Tibial nerve (tissue), 4 donors: ENCODE measurements at regions not wholly inside any gene's neighbourhood (a gene's known extent, or its start where the extent isn't known, plus 50 kb on each side); places are given as distances from the start of the nearest gene placed in this dataset.

Experiments used
- DNase-seq, 2 donors: peaks; one replicate each; pipeline ENCODE4 v3.0.0-alpha.2; 2019; ENCODE audit warnings: low spot score in 2 of 2
- H3K27ac ChIP-seq, 4 donors: fragments of 200-600 bp; sonication (generic) in 3 of 4; one replicate each; pipeline ENCODE4 v1.5.1; 2017 to 2019; ENCODE audit warnings: mild to moderate bottlenecking in 1 of 4
- H3K27me3 ChIP-seq, 2 donors: fragments of 200-600 bp; sonication (generic) in 1 of 2; one replicate each; pipeline versions ENCODE4 v1.5.1 to v1.6.0; 2017 to 2019
- H3K36me3 ChIP-seq, 3 donors: fragments of 200-600 bp; sonication (generic); one replicate each; pipeline ENCODE4 v1.5.1; 2018 to 2019
- H3K4me1 ChIP-seq, 4 donors: fragments of 200-600 bp; sonication (generic) in 3 of 4; one replicate each; pipeline ENCODE4 v1.5.1; 2017 to 2019
- H3K4me3 ChIP-seq, 4 donors: fragments of 200-600 bp; sonication (generic) in 3 of 4; one replicate each; pipeline ENCODE4 v1.5.1; 2017 to 2019; ENCODE audit warnings: mild to moderate bottlenecking in 1 of 4, moderate library complexity in 1 of 4
- H3K9me3 ChIP-seq, 4 donors: fragments of 200-600 bp; sonication (generic) in 3 of 4; one replicate each; pipeline ENCODE4 v1.5.1; 2017 to 2019
- CTCF ChIP-seq, 5 experiments: fragments of 200-600 bp in 3 of 5; fragments of 450-650 bp in 2 of 5; sonication (generic) in 3 of 5; IDR thresholded peaks; one replicate each; pipeline ENCODE4 v1.5.1; 2016 to 2019; ENCODE audit warnings: antibody characterized with exemption in 5 of 5, mild to moderate bottlenecking in 3 of 5, moderate library complexity in 2 of 5
- EP300 ChIP-seq, 2 donors: sonication (generic); formaldehyde crosslinking; IDR thresholded peaks; one replicate each; pipeline ENCODE4 v1.6.1; 2017; ENCODE audit warnings: antibody characterized with exemption in 2 of 2, mild to moderate bottlenecking in 1 of 2
- POLR2A ChIP-seq, 2 donors: fragments of 450-650 bp; IDR thresholded peaks; one replicate each; pipeline ENCODE4 v1.6.1; 2017; ENCODE audit warnings: antibody characterized with exemption in 2 of 2, mild to moderate bottlenecking in 2 of 2, moderate library complexity in 2 of 2
- WGBS, 2 donors: methylation state at CpG; one replicate each; pipeline ENCODE4 v1.1.5; 2018; 5-methylcytosine and 5-hydroxymethylcytosine counted together

- Histone ChIP-seq H3K27ac (no peak overlapping the region), H3K9me3 (no peaks in the 10 kb centered on the region), H3K27me3 (no peaks in the 10 kb centered on the region), H3K36me3 (no peaks in the 10 kb centered on the region), H3K4me1 (no peaks in the 10 kb centered on the region), H3K4me3 (no peak overlapping the region)
- TF ChIP-seq POLR2A (IDR thresholded peaks at IDR 0.05) (no peak), EP300 (IDR thresholded peaks at IDR 0.05) (no peak), CTCF (IDR thresholded peaks at IDR 0.05) (no peak)
- no peak for DNase-seq
- WGBS, 2 donors: 52 to 62% methylated on average over 7 of the region's 7 CpGs
These were observed 1012.4 kb downstream of the AMY1C start for GRCh38 chr1:104761961-104762570.

GRCh38 chr1:104765085-104765484, 1015.4 kb downstream of the AMY1C start:
- Histone ChIP-seq H3K27me3 (no peaks in the 10 kb centered on the region), H3K4me3 (no peak overlapping the region), H3K4me1 (no peaks in the 10 kb centered on the region), H3K36me3 (no peaks in the 10 kb centered on the region), H3K27ac (no peak overlapping the region), H3K9me3 (no peaks in the 10 kb centered on the region)
- 28 to 41% methylated on average over 1 of the region's 1 CpG for WGBS, 2 donors
- no peak for TF ChIP-seq EP300 (IDR thresholded peaks at IDR 0.05)
- DNase-seq: no peak

GRCh38 chr1:104768466-104768865, 1018.8 kb downstream of the AMY1C start:
- 74 to 78% methylated on average over 3 of the region's 3 CpGs for WGBS, 2 donors
- DNase-seq: no peak
- no peak for TF ChIP-seq POLR2A (IDR thresholded peaks at IDR 0.05)
- TF ChIP-seq EP300 (IDR thresholded peaks at IDR 0.05): no peak
- no peak for TF ChIP-seq CTCF (IDR thresholded peaks at IDR 0.05)

GRCh38 chr1:104780470-104781078, 1030.9 kb downstream of the AMY1C start:
- H3K36me3 ChIP-seq: no peaks in the 10 kb centered on the region
- H3K4me3 ChIP-seq: no peak overlapping the region
- H3K27me3 ChIP-seq: no peaks in the 10 kb centered on the region
- no peak overlapping the region for H3K27ac ChIP-seq
- DNase-seq: no peak
- no peaks in the 10 kb centered on the region for H3K4me1 ChIP-seq
- WGBS, 2 donors: 5 to 7% methylated on average over 6 of the region's 6 CpGs
- no peaks in the 10 kb centered on the region for H3K9me3 ChIP-seq
- TF ChIP-seq POLR2A (IDR thresholded peaks at IDR 0.05): no peak
- TF ChIP-seq EP300 (IDR thresholded peaks at IDR 0.05): no peak
- peak; percentile 30 to 61 (median 53) for TF ChIP-seq CTCF (IDR thresholded peaks at IDR 0.05)

More at GRCh38 chr1:104768466-104768865, 1018.8 kb downstream of the AMY1C start:
- Histone ChIP-seq H3K4me1 (no peaks in the 10 kb centered on the region), H3K9me3 (no peaks in the 10 kb centered on the region), H3K27me3 (no peaks in the 10 kb centered on the region), H3K4me3 (no peak overlapping the region), H3K27ac (no peak overlapping the region), H3K36me3 (no peaks in the 10 kb centered on the region)

GRCh38 chr1:104785575-104786187, 1036.0 kb downstream of the AMY1C start:
- H3K36me3 ChIP-seq: no peaks in the 10 kb centered on the region
- H3K4me3 ChIP-seq: no peak overlapping the region
- no peaks in the 10 kb centered on the region for H3K9me3 ChIP-seq
- H3K27me3 ChIP-seq: no peaks in the 10 kb centered on the region
- no peaks in the 10 kb centered on the region for H3K4me1 ChIP-seq
- no peak for DNase-seq
- WGBS, 2 donors: 77 to 87% methylated on average over 2 of the region's 2 CpGs
- no peak for TF ChIP-seq EP300 (IDR thresholded peaks at IDR 0.05)
- TF ChIP-seq POLR2A (IDR thresholded peaks at IDR 0.05): no peak
- no peak for TF ChIP-seq CTCF (IDR thresholded peaks at IDR 0.05)
- H3K27ac ChIP-seq: no peak overlapping the region
